Activated naive CD8-positive, alpha-beta T cell treated with anti-CD3 and anti-CD28 coated beads, Interleukin-2, amount 50 U/mL, for 16 hours (primary cell): ENCODE measurements at regions not wholly inside any gene's neighbourhood (a gene's known extent, or its start where the extent isn't known, plus 50 kb on each side); places are given as distances from the start of the nearest gene placed in this dataset.

Experiments used
- DNase-seq: peaks from one replicate; pipeline ENCODE4 v3.0.0-alpha.2; 2020; ENCODE audit warnings: low read depth, low spot score

DNA sequence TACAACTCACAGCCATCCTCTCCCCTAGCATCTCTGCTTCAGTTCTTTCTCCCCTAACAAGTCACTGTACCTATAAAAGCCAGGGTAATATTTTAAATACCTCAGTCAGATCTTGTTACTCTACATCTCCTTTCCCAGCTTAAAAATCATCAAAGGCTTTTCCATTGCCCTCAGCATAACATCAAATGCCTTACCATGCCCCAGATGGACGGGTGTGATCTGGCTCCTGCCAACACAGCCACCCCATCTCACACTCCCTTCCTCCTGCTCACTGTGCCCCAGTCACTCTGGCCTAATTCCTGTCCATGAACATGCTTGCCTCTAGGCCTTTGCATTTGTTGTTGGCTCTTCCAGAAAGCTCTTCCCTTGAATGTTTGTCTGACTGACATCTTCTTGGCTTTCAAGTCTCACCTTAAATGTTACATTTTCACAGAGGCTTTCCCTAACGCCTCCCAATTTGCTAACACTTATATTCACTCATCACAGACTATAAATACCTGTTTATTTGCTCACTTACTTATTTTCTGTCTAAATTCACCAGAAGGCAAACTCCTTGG, 640.9 kb downstream of the NYAP2 start:
- DNase-seq, result no peak

DNA sequence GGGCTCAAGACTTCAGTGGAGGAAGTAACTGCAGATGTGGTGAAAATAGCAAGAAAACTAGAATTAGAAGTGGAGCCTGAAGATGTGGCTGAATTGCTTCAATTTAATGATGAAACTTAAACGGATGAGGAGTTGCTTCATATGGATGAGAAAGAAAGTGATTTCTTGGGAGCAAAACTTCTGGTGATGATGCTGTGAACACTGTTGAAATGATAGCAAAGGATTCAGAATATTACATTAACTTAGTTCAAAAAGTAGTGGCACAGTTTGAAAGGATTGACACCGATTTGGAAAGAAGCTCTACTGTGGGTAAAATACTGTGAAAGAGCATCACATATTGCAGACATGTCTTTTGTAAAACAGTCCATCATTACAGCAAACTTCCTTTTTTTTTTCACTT, 638.0 kb downstream of the NYAP2 start:
- DNase-seq, result no peak

DNA sequence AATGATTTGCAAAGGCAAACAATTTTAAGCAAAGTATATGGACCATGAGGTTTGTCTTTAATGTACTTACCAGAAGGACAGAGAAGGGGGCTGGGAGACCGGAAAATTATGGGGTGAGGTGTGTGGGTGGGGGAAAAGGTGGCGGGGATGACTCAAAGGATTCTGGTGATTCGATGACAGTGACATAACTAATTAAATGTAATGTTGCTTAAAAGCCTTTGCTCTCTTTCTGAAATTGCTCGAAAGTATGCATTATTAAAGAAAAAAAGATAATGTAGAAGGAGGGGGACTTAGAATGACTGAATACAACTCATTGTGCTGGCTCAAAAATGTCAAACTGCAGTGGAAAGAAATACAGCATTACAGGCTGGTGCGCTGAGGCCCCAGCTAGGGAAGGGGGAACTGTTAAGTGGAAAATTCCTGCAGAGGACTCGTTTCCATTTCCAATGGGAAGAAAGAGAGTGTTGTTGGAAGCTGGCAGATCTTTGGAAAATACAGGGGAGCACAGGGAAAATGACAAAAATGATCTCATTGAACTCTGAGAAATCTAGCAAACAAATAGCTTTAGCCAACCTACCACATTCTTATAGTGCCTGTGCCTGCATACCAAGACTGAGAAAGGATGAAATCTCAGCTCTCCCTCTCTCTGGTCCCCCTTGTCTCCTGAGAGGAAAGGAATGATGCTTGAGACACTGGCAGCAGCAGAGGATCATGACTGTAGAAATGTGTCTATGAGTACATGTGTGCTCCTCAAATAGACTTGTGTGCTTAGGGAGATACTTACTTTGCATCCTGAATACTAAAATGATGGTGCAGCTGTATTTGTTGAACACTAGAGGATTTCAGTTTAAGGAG, 632.4 kb downstream of the NYAP2 start:
- peak; percentile 7 for DNase-seq

DNA sequence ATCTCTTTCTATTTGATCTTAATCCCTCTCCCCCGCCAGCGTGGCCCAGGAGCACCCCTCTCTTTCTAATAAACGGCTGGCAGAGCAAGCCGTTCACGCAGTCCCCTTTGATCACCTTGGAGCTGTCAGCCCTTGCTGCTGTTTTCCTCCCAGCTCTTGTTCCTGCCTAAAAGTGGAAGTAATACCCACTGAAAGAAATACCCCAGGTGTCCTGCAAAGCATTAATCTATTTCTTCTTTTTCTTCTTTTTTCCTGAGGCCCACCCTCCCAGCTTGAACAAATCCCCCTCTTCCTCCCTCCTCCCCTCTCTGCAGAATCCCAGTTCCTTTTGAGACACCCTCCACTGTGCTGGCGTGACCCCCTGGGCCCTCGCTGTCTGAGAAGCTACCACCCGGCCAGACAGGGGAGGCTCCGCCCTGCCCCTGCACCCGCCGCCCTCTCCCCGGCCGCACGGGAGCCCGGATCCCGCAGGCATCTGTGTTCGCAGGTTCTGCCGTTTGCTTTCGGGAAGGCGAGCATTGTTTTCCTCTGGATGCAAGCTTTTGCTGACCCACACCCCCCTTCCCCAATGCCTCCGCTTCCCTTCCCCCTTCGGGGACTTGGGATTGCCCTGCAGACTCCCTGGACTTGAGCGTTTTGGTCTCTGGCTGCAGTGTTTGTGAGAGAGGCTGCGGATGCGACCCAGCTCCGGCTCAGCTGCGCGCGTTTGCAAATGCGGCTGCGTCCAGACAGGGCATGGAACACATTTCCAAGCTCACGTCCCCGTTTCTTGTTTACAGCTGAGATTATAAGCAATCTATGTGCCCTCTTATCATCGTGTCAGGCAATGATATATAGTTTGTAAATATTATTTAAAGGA, 631.5 kb downstream of the NYAP2 start:
- DNase-seq, result no peak

DNA sequence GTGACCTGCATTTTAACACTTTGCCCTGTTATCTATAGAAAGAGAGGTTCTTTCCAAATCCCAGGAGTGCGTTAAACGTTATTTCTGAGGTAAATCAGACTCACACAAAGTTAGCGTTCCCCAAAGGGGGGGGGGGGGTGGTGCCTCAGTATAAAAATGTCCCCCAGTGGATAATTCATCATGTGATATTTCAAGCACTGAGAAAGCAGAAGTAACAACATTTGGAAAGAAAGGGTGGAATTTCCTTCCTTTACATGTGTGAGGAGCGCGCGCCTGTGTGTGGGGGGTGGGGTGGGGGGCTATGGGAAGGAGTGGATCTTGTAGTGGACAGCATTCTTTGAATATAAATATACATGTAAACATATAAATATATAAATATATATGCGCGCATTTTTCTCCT, 630.9 kb downstream of the NYAP2 start:
- no peak for DNase-seq

- no peak for DNase-seq
Measured at GRCh38 chr2:226023946-226024345, 624.4 kb downstream of the NYAP2 start.

- no peak for DNase-seq
Measured at GRCh38 chr2:226023383-226023782, 623.9 kb downstream of the NYAP2 start.

- no peak for DNase-seq
Measured at GRCh38 chr2:226020956-226021355, 621.4 kb downstream of the NYAP2 start.

DNA sequence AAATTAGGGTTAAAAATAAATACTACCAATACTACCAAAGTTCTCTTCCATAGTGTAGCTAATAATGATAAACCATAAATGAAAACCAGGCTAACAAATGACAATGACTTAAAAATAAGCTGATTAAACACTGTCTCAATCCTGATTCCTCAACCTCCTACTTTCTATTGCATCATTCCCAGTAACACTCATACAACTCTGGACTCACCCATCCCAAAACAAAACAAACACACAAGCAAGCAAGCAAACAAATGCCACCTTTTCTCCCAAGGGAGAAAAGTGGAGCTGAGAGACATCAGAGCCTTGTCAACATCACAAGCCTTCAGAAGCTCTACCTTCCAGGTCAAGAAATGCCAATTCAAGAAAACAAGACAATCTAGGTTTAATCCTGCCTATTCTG, 620.7 kb downstream of the NYAP2 start:
- DNase-seq, result no peak

- no peak for DNase-seq
Measured at GRCh38 chr2:226018641-226019040, 619.1 kb downstream of the NYAP2 start.

GRCh38 chr2:226017537-226017936, 618.0 kb downstream of the NYAP2 start:
- DNase-seq, result no peak

DNA sequence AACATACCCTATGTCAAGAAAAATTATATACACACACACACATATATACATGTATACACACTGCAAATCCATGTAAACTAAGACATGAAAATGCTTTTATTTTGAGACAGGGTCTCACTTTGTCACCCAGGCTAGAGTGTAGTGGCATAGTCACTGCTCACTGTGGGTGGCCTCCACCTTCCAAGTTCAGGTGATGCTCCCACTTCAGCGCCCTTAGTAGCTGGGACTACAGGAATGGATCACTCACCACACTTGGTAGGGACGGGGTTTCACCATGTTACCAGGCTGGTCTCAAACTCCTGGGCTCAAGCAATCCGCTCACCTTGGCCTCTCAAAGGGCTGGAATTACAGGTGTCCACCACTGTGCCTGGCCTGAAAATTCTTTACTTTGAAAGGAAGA, 617.6 kb downstream of the NYAP2 start:
- DNase-seq, result no peak

- DNase-seq, result no peak
Measured at GRCh38 chr2:226011716-226012450, 612.4 kb downstream of the NYAP2 start.

GRCh38 chr2:226002438-226002837, 602.9 kb downstream of the NYAP2 start:
- no peak for DNase-seq

DNA sequence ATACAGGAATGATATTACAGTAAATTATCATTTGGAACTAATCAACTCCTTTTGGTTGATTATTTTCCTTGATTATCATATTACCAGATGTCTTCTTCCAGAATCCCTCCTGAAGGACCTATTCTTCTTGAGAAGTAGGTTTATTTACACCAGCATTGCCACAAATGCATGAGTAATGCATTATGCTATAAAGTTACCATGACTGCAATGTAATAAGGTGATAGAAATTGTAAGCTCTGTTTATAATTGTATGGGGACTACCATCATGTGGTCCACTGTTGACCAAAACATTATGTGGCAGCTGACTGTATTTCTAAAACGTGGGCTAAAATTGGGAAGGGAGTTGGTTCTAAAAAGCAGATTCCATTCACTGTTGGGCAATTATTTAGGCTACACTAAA, 602.2 kb downstream of the NYAP2 start:
- DNase-seq, result no peak

GRCh38 chr2:225999692-226000091, 600.2 kb downstream of the NYAP2 start:
- DNase-seq, result no peak

- no peak for DNase-seq
Measured at GRCh38 chr2:225998653-225999052, 599.1 kb downstream of the NYAP2 start.

GRCh38 chr2:225998116-225998515, 598.6 kb downstream of the NYAP2 start:
- no peak for DNase-seq

DNA sequence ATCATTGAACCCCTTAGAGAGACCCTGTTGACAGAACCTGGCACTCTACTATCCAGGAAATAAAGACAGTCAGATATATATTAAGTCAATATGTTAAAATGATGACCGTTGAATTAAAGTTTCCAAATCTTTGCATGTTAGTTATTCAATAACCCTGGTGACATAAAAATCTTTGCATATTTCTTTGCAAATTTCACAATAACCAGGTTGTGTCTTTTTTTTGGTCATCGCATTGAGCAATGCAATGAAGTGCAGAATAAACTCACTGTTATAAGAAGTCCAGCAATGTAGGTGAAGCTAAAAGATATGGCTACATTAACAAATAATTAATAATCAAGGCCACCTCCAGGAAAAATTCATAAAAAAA, 596.9 kb downstream of the NYAP2 start:
- DNase-seq, result no peak

DNA sequence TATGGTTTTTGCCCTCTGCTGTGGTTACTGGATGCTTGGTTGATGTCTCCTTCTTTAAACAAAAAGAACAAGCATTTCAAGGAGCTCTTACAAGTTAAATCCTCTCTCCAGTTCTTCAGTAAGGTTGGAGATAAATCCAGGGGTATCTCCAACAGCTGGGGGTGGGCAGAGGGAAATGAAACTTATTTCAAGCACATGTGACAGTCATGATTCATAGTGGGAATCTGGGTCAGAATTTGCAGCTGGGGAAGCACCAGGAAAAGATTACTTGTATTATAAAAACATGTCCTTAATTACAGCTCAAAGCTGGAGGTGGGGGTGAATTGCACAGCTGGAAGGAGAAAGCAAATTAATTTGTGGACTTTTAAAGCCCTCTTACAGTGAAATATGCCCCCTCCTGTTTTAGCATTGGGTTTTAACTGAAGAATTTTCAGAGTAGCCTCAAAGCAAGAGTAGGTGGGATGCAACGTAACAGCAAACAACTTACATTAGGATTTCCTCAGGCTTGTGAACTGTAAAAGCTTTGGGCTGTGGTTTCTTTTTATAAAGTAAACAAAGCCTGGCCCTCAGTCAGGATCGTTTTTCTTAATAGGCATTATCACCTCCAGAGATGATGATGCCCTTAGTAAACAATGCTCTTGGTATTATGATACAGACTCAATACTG, 596.4 kb downstream of the NYAP2 start:
- no peak for DNase-seq

GRCh38 chr2:225994748-225995405, 595.4 kb downstream of the NYAP2 start:
- DNase-seq, result no peak
